Parathyroid adenoma (tissue), 2 donors: ENCODE measurements at regions not wholly inside any gene's neighbourhood (a gene's known extent, or its start where the extent isn't known, plus 50 kb on each side); places are given as distances from the start of the nearest gene placed in this dataset.

Source experiments
- H2AFZ ChIP-seq: fragments of 300-600 bp; sonication (generic); one replicate; pipeline ENCODE4 v1.7.0; 2017; ENCODE audit warnings: antibody characterized with exemption, mild to moderate bottlenecking
- H3K27ac ChIP-seq: fragments of 300-600 bp; sonication (generic); one replicate; pipeline ENCODE4 v1.7.0; 2017
- H3K27me3 ChIP-seq: fragments of 300-600 bp; sonication (generic); one replicate; pipeline ENCODE4 v1.7.0; 2017; ENCODE audit warnings: low read length; ENCODE audit not compliant: control insufficient read depth, insufficient read depth
- H3K36me3 ChIP-seq: fragments of 300-600 bp; sonication (generic); one replicate; pipeline ENCODE4 v1.7.0; 2017; ENCODE audit warnings: low read length; ENCODE audit not compliant: control insufficient read depth, insufficient read depth
- H3K4me1 ChIP-seq: fragments of 300-600 bp; sonication (generic); one replicate; pipeline ENCODE4 v1.7.0; 2017; ENCODE audit warnings: control low read depth
- H3K4me2 ChIP-seq: fragments of 300-600 bp; sonication (generic); one replicate; pipeline ENCODE4 v1.7.0; 2017; ENCODE audit warnings: low read length
- H3K4me3 ChIP-seq: fragments of 300-600 bp; sonication (generic); one replicate; pipeline ENCODE4 v1.7.0; 2017; ENCODE audit warnings: low read depth, low read length
- H3K79me2 ChIP-seq: fragments of 300-600 bp; sonication (generic); one replicate; pipeline ENCODE4 v1.7.0; 2017; ENCODE audit warnings: control low read depth
- H3K9ac ChIP-seq: fragments of 300-600 bp; sonication (generic); one replicate; pipeline ENCODE4 v1.7.0; 2017; ENCODE audit warnings: mild to moderate bottlenecking
- H3K9me3 ChIP-seq: fragments of 300-600 bp; sonication (generic); one replicate; pipeline ENCODE4 v1.7.0; 2017; ENCODE audit warnings: low read length; ENCODE audit not compliant: control insufficient read depth
- TF ChIP-seq, protein P1 (sequence below): fragments of 300-600 bp; sonication (generic); IDR thresholded peaks from one replicate; pipeline ENCODE4 v1.7.0; 2017; ENCODE audit warnings: antibody characterized with exemption, mild to moderate bottlenecking
- donor health status: primary hyperparathyroidism.

DNA sequence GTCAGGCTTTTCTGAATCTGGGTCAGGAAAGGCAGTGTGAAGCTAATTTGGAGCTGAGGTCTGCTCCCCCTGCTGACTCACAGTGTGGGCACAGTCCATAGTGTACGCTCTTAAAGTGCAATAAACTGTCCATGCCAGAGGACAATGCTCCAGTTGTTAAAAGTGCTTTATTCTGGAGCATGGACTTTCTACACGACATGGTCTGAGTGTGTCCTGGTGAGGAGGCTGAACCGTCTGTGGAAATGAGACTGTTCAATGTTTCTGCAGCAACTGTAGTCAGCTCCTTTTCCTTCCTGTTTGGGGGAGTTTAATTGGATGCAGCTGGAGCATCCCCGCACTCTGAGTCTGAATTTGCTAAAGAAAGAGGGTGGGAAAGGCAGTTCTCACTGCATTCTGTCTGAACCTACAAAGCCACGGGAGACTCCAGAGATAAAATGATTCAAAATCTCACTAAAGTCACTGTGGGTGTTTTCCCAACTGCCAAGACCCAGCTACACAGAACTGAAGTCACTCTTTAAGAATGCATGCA, 110.2 kb upstream of the TRIB2 start:
- H3K4me1 ChIP-seq = peaks cover 3% of the 10 kb centered on the region
- peak overlapping the region; percentile 24 for H2AFZ ChIP-seq
- H3K9me3 ChIP-seq = no peaks in the 10 kb centered on the region
- no peak overlapping the region for H3K4me3 ChIP-seq
- TF ChIP-seq, protein P1, sequence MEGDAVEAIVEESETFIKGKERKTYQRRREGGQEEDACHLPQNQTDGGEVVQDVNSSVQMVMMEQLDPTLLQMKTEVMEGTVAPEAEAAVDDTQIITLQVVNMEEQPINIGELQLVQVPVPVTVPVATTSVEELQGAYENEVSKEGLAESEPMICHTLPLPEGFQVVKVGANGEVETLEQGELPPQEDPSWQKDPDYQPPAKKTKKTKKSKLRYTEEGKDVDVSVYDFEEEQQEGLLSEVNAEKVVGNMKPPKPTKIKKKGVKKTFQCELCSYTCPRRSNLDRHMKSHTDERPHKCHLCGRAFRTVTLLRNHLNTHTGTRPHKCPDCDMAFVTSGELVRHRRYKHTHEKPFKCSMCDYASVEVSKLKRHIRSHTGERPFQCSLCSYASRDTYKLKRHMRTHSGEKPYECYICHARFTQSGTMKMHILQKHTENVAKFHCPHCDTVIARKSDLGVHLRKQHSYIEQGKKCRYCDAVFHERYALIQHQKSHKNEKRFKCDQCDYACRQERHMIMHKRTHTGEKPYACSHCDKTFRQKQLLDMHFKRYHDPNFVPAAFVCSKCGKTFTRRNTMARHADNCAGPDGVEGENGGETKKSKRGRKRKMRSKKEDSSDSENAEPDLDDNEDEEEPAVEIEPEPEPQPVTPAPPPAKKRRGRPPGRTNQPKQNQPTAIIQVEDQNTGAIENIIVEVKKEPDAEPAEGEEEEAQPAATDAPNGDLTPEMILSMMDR = peak; percentile 25
- H3K79me2 ChIP-seq = no peaks in the 10 kb centered on the region
- no peak overlapping the region for H3K27ac ChIP-seq
- H3K27me3 ChIP-seq = no peaks in the 10 kb centered on the region
- H3K36me3 ChIP-seq = no peaks in the 10 kb centered on the region
- H3K4me2 ChIP-seq = no peak overlapping the region
- no peak overlapping the region for H3K9ac ChIP-seq

DNA sequence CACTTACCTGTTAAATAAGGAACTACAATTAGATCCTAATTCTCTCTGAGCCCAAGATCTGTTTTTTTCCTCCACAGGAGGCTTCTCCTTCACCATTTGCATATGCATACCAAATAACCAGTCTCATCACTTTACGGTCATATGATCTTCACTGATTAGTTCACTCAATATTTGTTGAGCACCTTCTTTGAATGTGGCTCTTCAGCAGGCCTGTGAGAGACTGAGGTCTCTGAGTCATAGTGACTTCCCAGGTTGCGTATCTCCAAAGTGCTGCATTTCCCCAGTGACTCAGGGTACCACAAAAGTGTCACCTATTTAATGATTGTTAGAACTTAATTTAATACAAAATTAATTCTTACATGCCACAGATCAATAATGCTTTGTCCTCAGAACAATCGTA, 108.8 kb upstream of the TRIB2 start:
- Histone ChIP-seq H3K4me3 (no peak overlapping the region), H3K9me3 (no peaks in the 10 kb centered on the region), H3K27me3 (no peaks in the 10 kb centered on the region), H2AFZ (no peak overlapping the region), H3K9ac (no peak overlapping the region), H3K36me3 (no peaks in the 10 kb centered on the region), H3K4me1 (peaks cover 3% of the 10 kb centered on the region), H3K79me2 (no peaks in the 10 kb centered on the region), H3K4me2 (no peak overlapping the region), H3K27ac (no peak overlapping the region)
- TF ChIP-seq, protein P1 = no peak

DNA sequence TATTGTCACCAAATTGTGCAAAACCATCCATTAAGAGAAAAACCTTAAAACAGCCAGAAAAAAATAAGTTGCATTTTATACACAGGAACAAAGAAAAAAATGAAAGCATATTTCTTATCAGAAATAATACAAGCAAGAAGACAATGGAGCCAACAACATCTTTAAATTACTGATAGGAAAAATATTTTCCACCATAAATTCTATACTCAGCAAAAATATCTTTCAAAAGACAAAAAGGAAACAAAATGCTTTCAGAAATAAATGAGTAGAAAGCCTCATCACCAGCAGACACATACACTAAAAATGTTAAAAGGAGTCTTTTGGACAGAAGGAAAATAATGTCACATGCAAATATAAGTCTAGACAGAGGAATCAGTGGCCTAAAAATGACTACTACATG, 106.4 kb upstream of the TRIB2 start:
- Histone ChIP-seq H3K9me3 (no peaks in the 10 kb centered on the region), H3K4me2 (no peak overlapping the region), H3K79me2 (no peaks in the 10 kb centered on the region), H3K27me3 (no peaks in the 10 kb centered on the region), H3K9ac (no peak overlapping the region), H2AFZ (no peak overlapping the region), H3K27ac (no peak overlapping the region), H3K4me3 (no peak overlapping the region), H3K36me3 (no peaks in the 10 kb centered on the region), H3K4me1 (peaks cover 12% of the 10 kb centered on the region)
- TF ChIP-seq, protein P1 = no peak

DNA sequence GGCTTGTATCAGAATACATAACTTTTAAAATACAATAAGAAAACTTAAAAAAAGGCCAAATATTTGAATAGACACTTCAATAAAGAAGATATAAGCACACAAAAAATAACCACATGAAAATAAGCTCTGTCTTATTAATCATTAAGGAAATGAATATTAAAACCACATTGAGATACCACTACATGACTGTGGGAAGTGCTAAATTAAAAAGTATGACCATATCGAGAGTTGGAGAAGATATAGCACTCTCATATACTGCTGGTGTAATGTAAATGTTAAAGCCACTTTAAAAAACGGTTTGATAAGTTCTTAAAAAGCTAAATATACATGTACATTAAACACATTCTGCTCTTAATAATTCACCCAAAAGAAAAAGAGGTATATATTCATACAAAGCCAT, 104.6 kb upstream of the TRIB2 start:
- H3K4me2 ChIP-seq = no peak overlapping the region
- no peaks in the 10 kb centered on the region for H3K9me3 ChIP-seq
- no peaks in the 10 kb centered on the region for H3K27me3 ChIP-seq
- H3K4me1 ChIP-seq = peaks cover 9% of the 10 kb centered on the region
- TF ChIP-seq, protein P1 = no peak
- H3K9ac ChIP-seq = no peak overlapping the region
- H3K27ac ChIP-seq = no peak overlapping the region
- H2AFZ ChIP-seq = no peak overlapping the region
- H3K79me2 ChIP-seq = no peaks in the 10 kb centered on the region
- H3K36me3 ChIP-seq = no peaks in the 10 kb centered on the region
- H3K4me3 ChIP-seq = no peak overlapping the region

DNA sequence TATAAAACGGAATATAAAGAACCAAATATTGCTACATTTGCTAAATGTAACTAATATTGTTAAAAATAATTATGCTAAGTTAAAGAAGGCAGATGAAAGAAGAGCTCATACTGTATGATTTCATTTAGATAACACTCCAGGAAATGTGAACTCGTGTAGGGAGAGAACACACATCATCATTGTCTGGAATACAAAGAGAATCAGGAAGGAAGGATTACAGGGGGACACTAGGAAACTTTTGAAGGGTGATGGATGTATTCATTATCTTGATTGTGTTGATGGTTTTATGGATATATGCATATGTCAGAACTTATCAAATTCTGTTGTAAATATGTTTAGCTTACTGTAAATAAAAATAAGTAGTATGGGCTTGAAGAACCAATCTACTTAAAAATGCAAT, 104.1 kb upstream of the TRIB2 start:
- Histone ChIP-seq H3K4me2 (no peak overlapping the region), H3K27ac (peak overlapping the region; percentile 64), H3K4me1 (peaks cover 9% of the 10 kb centered on the region), H3K4me3 (no peak overlapping the region), H2AFZ (peak overlapping the region; percentile 74), H3K9ac (no peak overlapping the region), H3K9me3 (no peaks in the 10 kb centered on the region), H3K79me2 (no peaks in the 10 kb centered on the region), H3K27me3 (no peaks in the 10 kb centered on the region), H3K36me3 (no peaks in the 10 kb centered on the region)
- TF ChIP-seq, protein P1 = no peak
